ENCODE measurements at regions not wholly inside any gene's neighbourhood (a gene's known extent, or its start where the extent isn't known, plus 50 kb on each side); places are given as distances from the start of the nearest gene placed in this dataset.

- DNase-seq: no peak
Observed at GRCh38 chr4:128347930-128348660, 60.5 kb upstream of the PGRMC2 start.

DNA sequence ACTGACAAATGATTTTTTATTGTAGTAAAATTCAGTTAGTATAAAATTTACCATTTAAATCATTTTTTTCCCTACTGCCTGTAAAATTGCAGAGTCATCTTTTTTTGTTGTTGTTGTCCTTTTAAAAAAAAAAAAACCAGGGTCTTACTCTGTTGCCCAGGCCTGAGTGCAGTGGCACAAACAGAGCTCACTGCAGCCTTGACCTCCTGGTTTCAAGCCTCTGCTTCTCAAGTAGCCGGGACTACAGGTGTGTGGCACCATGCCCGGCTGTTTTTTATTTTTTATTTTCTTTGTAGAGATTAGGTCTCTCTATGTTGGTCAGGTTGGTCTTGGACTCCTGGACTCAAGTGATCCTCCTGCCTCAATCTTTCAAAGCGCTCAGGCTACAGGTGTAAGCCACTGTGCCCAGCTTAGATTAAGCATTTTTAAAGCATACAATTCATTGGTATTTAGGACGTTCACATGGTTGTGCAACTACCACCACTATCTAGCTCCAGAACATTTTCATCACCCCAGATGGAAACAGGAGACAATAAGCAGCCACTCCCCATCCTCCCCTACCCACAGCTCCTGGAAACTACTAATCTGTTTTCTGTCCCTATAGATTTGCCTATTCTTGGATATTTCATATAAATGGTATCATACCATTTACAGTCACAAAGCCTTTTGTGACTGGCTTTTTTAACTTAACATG is 59.7 kb upstream of the PGRMC2 start:
- no peak for DNase-seq

DNA sequence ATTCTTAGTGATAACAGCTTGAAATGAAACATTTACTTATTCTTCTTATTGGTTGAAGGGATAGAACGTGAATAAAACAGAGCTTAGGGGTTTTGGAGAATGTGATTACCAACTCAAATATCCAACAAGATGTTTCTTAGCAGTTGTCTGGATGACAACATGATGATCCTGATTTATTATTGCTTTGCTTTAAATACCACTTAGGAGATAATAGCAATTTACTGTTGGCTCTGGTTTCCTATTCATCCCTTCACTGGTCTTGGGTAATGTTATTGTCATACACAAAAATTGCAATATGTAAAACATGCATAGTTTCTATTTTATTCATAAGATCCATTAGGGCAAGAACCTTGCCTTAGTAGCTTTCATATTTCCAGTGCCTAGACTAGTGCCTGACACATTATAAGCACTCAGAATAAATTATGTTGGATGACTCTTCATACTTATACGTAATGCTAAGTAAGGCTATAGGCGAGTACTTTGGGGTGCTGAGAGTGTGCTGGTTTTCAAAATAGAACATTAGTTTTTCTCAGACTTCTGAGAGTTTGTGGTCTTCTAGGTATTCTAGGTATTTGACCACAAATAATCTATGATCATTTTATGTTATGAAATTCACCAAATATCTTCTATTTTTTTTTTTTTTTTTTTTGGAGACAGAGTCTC is 58.6 kb upstream of the PGRMC2 start:
- DNase-seq: no peak

GRCh38 chr4:128345650-128346049 is 58.0 kb upstream of the PGRMC2 start:
- DNase-seq: no peak

GRCh38 chr4:128342762-128343161 is 55.1 kb upstream of the PGRMC2 start:
- DNase-seq: no peak

DNA sequence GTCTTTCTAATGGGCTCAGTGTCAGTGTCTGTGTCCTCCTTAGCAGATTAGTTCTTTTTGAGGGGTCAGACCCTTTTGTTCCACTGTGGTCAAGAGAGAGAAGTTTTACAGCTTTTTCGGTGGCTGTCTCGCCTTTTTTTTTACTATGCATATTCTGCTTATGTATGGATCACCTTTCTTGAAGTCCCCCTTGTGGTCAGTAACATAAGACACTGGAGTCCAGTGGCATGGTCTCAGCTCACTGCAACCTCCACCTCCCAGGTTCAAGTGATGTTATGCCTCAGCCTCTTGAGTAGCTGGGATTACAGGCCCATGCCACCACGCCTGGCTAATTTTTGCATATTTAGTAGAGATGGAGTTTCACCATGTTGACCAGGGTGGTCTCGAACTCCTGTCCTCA is 54.0 kb upstream of the PGRMC2 start:
- no peak for DNase-seq

DNA sequence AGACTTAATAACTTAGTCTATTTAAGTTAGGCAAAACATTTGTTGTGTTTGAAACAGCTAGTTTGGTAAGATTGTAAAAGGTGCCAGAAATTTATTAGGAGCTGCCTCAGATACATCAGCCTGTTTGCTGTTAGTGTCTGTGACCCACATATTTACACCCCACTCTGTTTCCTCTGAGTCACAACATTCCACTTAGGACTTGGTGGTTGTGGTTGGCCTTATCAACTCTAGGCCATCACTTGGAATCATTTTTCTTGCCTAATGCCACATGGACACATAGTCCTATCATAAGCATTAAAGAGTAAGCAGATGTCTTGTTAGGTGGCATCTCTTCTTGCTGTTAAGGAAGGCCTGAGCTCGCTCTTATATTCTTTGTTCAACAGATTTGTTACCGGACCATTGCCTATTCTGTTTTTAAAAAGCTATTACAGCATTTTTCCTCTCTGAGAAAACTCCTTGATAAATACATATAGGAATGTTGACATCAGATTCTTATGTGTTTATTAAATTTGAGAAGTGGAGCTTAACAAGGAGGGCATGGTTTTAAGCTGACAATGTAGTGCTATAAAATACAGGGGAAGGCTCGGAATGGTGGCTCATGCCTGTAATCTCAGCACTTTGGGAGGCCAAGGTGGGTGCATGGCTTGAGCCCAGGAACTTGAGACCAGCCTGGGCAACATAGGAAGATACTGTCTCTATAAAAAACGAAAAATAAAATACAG is 51.2 kb upstream of the PGRMC2 start:
- DNase-seq: no peak

GRCh38 chr4:128337863-128338262 is 50.2 kb upstream of the PGRMC2 start:
- DNase-seq: no peak

All from DMS79 treated with DMSO at 0.1 percent for 48 hours (cell line).